ENCODE measurements at regions not wholly inside any gene's neighbourhood (a gene's known extent, or its start where the extent isn't known, plus 50 kb on each side); places are given as distances from the start of the nearest gene placed in this dataset.

GRCh38 chr20:12305188-12305950, 387.7 kb downstream of the BTBD3 start:
- H3K4me3 ChIP-seq (ENCODE audit: low read depth, low read length) = no peak overlapping the region
- DNase-seq (ENCODE audit: low read depth) = no peak
- TF ChIP-seq, protein P1, sequence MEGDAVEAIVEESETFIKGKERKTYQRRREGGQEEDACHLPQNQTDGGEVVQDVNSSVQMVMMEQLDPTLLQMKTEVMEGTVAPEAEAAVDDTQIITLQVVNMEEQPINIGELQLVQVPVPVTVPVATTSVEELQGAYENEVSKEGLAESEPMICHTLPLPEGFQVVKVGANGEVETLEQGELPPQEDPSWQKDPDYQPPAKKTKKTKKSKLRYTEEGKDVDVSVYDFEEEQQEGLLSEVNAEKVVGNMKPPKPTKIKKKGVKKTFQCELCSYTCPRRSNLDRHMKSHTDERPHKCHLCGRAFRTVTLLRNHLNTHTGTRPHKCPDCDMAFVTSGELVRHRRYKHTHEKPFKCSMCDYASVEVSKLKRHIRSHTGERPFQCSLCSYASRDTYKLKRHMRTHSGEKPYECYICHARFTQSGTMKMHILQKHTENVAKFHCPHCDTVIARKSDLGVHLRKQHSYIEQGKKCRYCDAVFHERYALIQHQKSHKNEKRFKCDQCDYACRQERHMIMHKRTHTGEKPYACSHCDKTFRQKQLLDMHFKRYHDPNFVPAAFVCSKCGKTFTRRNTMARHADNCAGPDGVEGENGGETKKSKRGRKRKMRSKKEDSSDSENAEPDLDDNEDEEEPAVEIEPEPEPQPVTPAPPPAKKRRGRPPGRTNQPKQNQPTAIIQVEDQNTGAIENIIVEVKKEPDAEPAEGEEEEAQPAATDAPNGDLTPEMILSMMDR (conservative IDR thresholded peaks at IDR 0.05; ENCODE audit: low read depth, low read length) = no peak

- TF ChIP-seq, protein P1 (conservative IDR thresholded peaks at IDR 0.05; ENCODE audit: low read depth, low read length) = no peak
- peak; percentile 2 for DNase-seq (ENCODE audit: low read depth)
- no peak overlapping the region for H3K4me3 ChIP-seq (ENCODE audit: low read depth, low read length)
These were observed 388.4 kb downstream of the BTBD3 start for GRCh38 chr20:12306107-12306506.

DNA sequence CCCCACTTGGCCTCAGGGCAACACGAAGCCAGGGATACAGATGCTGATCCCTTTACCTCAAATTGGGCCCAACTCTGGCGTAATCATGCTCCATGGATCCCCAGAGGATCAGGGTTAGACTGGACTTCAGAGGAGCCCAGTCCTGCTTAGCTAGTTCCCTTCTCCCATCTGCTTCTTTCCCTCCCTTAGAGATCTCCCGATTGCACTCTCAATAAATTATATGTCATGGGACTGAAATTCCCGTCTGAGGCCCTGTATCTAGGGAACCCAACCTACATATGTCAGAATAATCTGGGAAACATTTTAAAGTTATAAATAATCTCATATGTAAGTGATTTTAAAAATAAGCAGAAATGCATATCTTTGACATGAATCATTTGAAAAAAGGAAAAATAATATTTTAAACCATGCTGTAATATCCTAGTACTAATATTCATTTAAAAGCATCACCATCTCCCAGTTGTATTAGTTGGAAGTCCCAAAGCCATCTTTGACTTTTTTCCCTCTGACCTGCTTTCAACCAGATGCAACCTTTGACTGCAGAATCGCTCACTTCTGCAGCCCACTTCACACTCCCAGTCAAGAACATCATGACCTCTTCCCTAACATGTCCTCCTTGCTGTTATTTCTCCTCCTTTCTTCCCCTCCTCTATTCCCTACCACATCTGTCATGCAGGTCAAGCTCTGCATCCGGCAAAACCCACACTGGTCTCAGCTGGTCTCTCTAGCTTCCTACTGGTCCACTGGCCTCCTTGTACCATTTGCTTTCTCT, 393.6 kb downstream of the BTBD3 start:
- no peak overlapping the region for H3K4me3 ChIP-seq (ENCODE audit: low read depth, low read length)
- TF ChIP-seq, protein P1 (conservative IDR thresholded peaks at IDR 0.05; ENCODE audit: low read depth, low read length) = no peak
- DNase-seq (ENCODE audit: low read depth) = no peak

DNA sequence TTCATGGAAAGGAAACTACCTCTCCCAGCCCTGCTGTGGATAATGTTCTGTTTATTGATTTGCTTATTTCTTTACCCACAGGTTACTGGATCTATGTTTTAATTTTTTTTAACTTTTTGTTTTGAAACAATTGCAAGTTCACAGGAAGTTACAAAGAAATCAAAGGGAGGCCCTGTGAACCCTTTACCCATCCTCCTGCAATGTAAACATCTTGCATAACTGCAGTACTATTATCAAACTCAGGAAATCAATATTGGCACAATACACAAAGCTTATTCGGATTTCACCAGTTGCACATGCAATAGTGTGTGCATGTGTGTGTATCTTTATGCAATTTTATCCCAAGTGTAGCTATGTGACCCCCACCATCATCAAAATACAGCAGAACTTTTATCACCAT, 398.0 kb downstream of the BTBD3 start:
- TF ChIP-seq, protein P1 (conservative IDR thresholded peaks at IDR 0.05; ENCODE audit: low read depth, low read length) = no peak
- no peak for DNase-seq (ENCODE audit: low read depth)
- H3K4me3 ChIP-seq (ENCODE audit: low read depth, low read length) = no peak overlapping the region

DNA sequence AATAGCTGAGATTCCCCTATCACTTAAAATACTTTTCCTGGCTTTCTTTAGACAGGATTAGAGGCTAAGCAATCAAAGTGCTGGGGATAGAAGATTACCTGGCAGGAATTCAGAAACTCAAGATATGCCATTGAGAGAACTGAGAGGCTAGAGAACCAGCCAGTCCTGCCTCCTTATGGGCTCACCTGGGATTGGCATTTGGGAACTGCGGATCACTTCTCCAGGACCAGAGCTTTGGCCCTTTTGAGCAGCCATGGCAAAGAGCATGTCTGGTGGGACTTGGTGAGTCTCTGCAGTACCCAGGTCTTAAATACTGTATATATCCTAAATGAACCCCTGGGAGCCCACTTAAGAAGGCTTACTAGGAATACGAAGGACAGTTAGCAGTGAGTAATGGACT, 399.1 kb downstream of the BTBD3 start:
- TF ChIP-seq, protein P1 (conservative IDR thresholded peaks at IDR 0.05; ENCODE audit: low read depth, low read length) = no peak
- H3K4me3 ChIP-seq (ENCODE audit: low read depth, low read length) = no peak overlapping the region
- DNase-seq (ENCODE audit: low read depth) = no peak

DNA sequence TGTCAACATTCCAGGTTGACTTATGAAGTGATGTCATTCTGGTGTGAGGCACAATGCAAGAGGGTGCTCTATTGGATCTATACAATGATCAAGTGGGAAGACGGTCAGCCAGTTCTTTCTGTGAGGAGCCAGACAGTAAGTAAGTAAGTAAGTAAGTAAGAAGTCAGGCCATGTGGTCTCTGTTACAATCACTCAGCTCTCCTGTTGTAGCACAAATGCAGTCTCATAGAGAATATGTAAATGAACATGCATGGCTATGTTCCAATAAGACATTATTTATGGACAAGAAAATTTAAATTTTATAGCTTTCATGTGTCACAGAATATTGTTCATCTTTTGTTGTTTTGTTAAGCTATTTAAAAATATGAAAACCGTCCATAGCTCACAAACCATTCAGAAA, 399.7 kb downstream of the BTBD3 start:
- no peak for DNase-seq (ENCODE audit: low read depth)
- H3K4me3 ChIP-seq (ENCODE audit: low read depth, low read length) = no peak overlapping the region
- TF ChIP-seq, protein P1 (conservative IDR thresholded peaks at IDR 0.05; ENCODE audit: low read depth, low read length) = no peak

Data from choroid plexus epithelial cell (primary cell).